ENCODE measurements at regions not wholly inside any gene's neighbourhood (a gene's known extent, or its start where the extent isn't known, plus 50 kb on each side); places are given as distances from the start of the nearest gene placed in this dataset.

- Histone ChIP-seq H3K79me2 (ENCODE audit: insufficient read depth, low read length) (no peaks in the 10 kb centered on the region), H3K27ac (ENCODE audit: low read depth in 1 of 2, low read length in 2 of 2) (no peak overlapping the region), H2AFZ (ENCODE audit: insufficient read depth, low read depth, low read length, poor library complexity, severe bottlenecking) (no peak overlapping the region), H3K27me3 (ENCODE audit: control insufficient read depth in 2 of 2, insufficient read depth in 2 of 2, low read length in 2 of 2) (peaks cover 2 to 13% of the 10 kb centered on the region in 2 donors), H3K4me3 (replicated peaks in 1 of 3; ENCODE audit: low read depth in 2 of 3, low read length in 3 of 3) (no peak overlapping the region), H4K20me1 (ENCODE audit: insufficient read depth, low read length) (no peaks in the 10 kb centered on the region), H3K9ac (ENCODE audit: insufficient read depth, low read length, poor library complexity, severe bottlenecking) (no peak overlapping the region), H3K4me1 (ENCODE audit: control insufficient read depth in 1 of 2, insufficient read depth in 2 of 2, low read length in 2 of 2) (no peaks in the 10 kb centered on the region), H3K9me3 (replicated peaks in 1 of 2; ENCODE audit: control insufficient read depth in 1 of 2, insufficient read depth in 1 of 2, low read length in 2 of 2) (no peaks in the 10 kb centered on the region), H3K36me3 (replicated peaks in 1 of 2; ENCODE audit: control insufficient read depth in 1 of 2, insufficient read depth in 2 of 2, low read length in 2 of 2) (no peaks in the 10 kb centered on the region), H3K4me2 (replicated peaks; ENCODE audit: extremely low read depth, low read length, poor library complexity, severe bottlenecking) (no peak overlapping the region)
- no peaks in the 10 kb centered on the region for H3K4me1 Mint-ChIP-seq
- no CpG with 5 or more reads among the region's 4 CpGs for WGBS (ENCODE audit: insufficient coverage)
- peaks cover 7 to 22% (median 20%) of the 10 kb centered on the region in 3 donors for H3K27me3 Mint-ChIP-seq (ENCODE audit: low read depth in 3 of 3)
- H3K27ac Mint-ChIP-seq, result no peak overlapping the region
- TF ChIP-seq CTCF (IDR thresholded peaks at IDR 0.05), result no peak
- no peaks in the 10 kb centered on the region for H3K36me3 Mint-ChIP-seq
- no peak overlapping the region for H3K4me3 Mint-ChIP-seq
- no peak for DNase-seq
- intact Hi-C loops (cut with micrococcal nuclease), result no loop called here
- peaks cover 0 to 3% (median 0%) of the 10 kb centered on the region in 7 donors for H3K9me3 Mint-ChIP-seq
Measured at GRCh38 chr3:124386996-124387595, 343.2 kb upstream of the UMPS start.

GRCh38 chr3:124391774-124392173 is 338.5 kb upstream of the UMPS start:
- H3K27me3 Mint-ChIP-seq (ENCODE audit: low read depth in 3 of 3), result peaks cover 8 to 14% (median 13%) of the 10 kb centered on the region in 3 donors
- no peaks in the 10 kb centered on the region for H3K79me2 ChIP-seq (ENCODE audit: insufficient read depth, low read length)

More at GRCh38 chr3:124391774-124392173, 338.5 kb upstream of the UMPS start:
- Histone ChIP-seq H2AFZ (ENCODE audit: insufficient read depth, low read depth, low read length, poor library complexity, severe bottlenecking) (no peak overlapping the region), H3K27me3 (ENCODE audit: control insufficient read depth in 2 of 2, insufficient read depth in 2 of 2, low read length in 2 of 2) (peaks cover 2 to 13% of the 10 kb centered on the region in 2 donors), H3K27ac (ENCODE audit: low read depth in 1 of 2, low read length in 2 of 2) (no peak overlapping the region), H3K4me3 (replicated peaks in 1 of 3; ENCODE audit: low read depth in 2 of 3, low read length in 3 of 3) (no peak overlapping the region), H4K20me1 (ENCODE audit: insufficient read depth, low read length) (no peaks in the 10 kb centered on the region), H3K4me2 (replicated peaks; ENCODE audit: extremely low read depth, low read length, poor library complexity, severe bottlenecking) (no peak overlapping the region), H3K36me3 (replicated peaks in 1 of 2; ENCODE audit: control insufficient read depth in 1 of 2, insufficient read depth in 2 of 2, low read length in 2 of 2) (no peaks in the 10 kb centered on the region), H3K9me3 (replicated peaks in 1 of 2; ENCODE audit: control insufficient read depth in 1 of 2, insufficient read depth in 1 of 2, low read length in 2 of 2) (no peaks in the 10 kb centered on the region), H3K9ac (ENCODE audit: insufficient read depth, low read length, poor library complexity, severe bottlenecking) (no peak overlapping the region), H3K4me1 (ENCODE audit: control insufficient read depth in 1 of 2, insufficient read depth in 2 of 2, low read length in 2 of 2) (no peaks in the 10 kb centered on the region)
- Mint-ChIP-seq H3K9me3 (peaks cover 0 to 3% (median 0%) of the 10 kb centered on the region in 7 donors), H3K4me1 (no peaks in the 10 kb centered on the region), H3K27ac (no peak overlapping the region), H3K4me3 (no peak overlapping the region), H3K36me3 (no peaks in the 10 kb centered on the region)
- DNase-seq, result no peak
- intact Hi-C loops (cut with micrococcal nuclease), result no loop called here
- WGBS (ENCODE audit: insufficient coverage), result 92% methylated on average over 2 of the region's 3 CpGs
- TF ChIP-seq CTCF (IDR thresholded peaks at IDR 0.05), result no peak

Data from CD14-positive monocyte (primary cell).